ENCODE measurements at regions not wholly inside any gene's neighbourhood (a gene's known extent, or its start where the extent isn't known, plus 50 kb on each side); places are given as distances from the start of the nearest gene placed in this dataset.
"Not testable (repeated sequence)": the region's sequence is repeated elsewhere in the genome, so short reads cannot be mapped to it uniquely, and the experiment has no call there.

GRCh38 chr16:87156195-87156594, 161.0 kb downstream of the C16orf95 start:
- ATAC-seq (no peak), DNase-seq (no peak)
- Histone ChIP-seq H3K4me3 (no peak overlapping the region), H3K4me1 (no peaks in the 10 kb centered on the region), H3K36me3 (ENCODE audit: insufficient read depth in 1 of 2, low read depth in 1 of 2) (no peaks in the 10 kb centered on the region), H3K27ac (no peak overlapping the region), H3K27me3 (ENCODE audit: insufficient read depth in 3 of 3, low read length in 2 of 3) (no peaks in the 10 kb centered on the region), H3K9me3 (no peaks in the 10 kb centered on the region)
- 77 to 82% (median 82%) methylated on average over 3 of the region's 3 CpGs for WGBS, 3 donors
- intact Hi-C loops (cut with DNase I) = no loop called here
- no peak for TF ChIP-seq CTCF (IDR thresholded peaks at IDR 0.05)

GRCh38 chr16:87160234-87160636, 157.0 kb downstream of the C16orf95 start:
- intact Hi-C loops (cut with DNase I) = no loop called here
- Histone ChIP-seq H3K27ac (no peak overlapping the region), H3K36me3 (ENCODE audit: insufficient read depth in 1 of 2, low read depth in 1 of 2) (no peaks in the 10 kb centered on the region), H3K27me3 (ENCODE audit: insufficient read depth in 3 of 3, low read length in 2 of 3) (no peaks in the 10 kb centered on the region), H3K4me1 (no peaks in the 10 kb centered on the region), H3K9me3 (no peaks in the 10 kb centered on the region), H3K4me3 (no peak overlapping the region)
- DNase-seq = no peak
- WGBS, 3 donors = 41 to 49% (median 42%) methylated on average over 15 of the region's 15 CpGs
- no peak for ATAC-seq
- TF ChIP-seq CTCF (IDR thresholded peaks at IDR 0.05) = no peak

DNA sequence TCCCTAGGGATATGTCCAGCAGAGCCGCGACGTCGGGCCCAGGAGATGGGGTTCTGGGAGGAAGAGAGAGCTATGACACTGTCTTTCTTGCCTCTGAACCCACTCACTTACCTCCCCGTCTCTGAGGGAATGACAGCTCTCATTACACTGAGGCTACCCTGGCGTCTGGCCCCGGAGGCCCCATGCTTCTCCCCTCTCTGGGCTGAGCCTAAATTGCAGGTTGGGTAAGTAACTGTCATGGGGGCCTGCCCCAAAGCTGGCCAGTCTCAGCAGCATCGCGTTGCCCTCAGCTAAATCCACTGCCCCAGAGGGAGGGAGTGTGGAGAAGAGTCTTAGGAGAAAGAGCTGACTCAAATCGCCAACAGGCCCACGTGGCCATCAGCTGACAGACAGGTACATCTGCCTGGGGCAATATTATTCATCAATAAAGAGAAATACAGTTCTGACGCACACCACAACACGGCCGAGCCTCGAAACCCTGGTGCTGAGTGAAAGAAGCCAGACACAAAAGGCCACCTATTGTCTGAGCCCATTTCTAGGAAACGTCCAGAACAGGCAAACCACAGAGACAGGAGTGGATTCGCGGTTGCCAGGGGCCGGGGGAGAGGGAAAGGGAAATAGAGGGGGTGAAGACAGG, 156.4 kb downstream of the C16orf95 start:
- TF ChIP-seq CTCF (IDR thresholded peaks at IDR 0.05) = no peak
- 57 to 59% (median 59%) methylated on average over 19 of the region's 19 CpGs for WGBS, 3 donors
- no peaks in the 10 kb centered on the region for H3K4me1 ChIP-seq
- no peak overlapping the region for H3K27ac ChIP-seq
- no peaks in the 10 kb centered on the region for H3K9me3 ChIP-seq
- ATAC-seq (no peak), DNase-seq (no peak)
- no peaks in the 10 kb centered on the region for H3K27me3 ChIP-seq (ENCODE audit: insufficient read depth in 3 of 3, low read length in 2 of 3)
- H3K36me3 ChIP-seq (ENCODE audit: insufficient read depth in 1 of 2, low read depth in 1 of 2) = no peaks in the 10 kb centered on the region
- intact Hi-C loops (cut with DNase I) = no loop called here
- H3K4me3 ChIP-seq = no peak overlapping the region

GRCh38 chr16:87161410-87161809, 155.8 kb downstream of the C16orf95 start:
- 86 to 91% (median 89%) methylated on average over 7 of the region's 7 CpGs for WGBS, 3 donors
- intact Hi-C loops (cut with DNase I); DNase-seq; H3K27me3 ChIP-seq (ENCODE audit: insufficient read depth in 3 of 3, low read length in 2 of 3); ATAC-seq; H3K4me1 ChIP-seq; H3K9me3 ChIP-seq; H3K36me3 ChIP-seq (ENCODE audit: insufficient read depth in 1 of 2, low read depth in 1 of 2); H3K27ac ChIP-seq; H3K4me3 ChIP-seq: not testable (repeated sequence)

DNA sequence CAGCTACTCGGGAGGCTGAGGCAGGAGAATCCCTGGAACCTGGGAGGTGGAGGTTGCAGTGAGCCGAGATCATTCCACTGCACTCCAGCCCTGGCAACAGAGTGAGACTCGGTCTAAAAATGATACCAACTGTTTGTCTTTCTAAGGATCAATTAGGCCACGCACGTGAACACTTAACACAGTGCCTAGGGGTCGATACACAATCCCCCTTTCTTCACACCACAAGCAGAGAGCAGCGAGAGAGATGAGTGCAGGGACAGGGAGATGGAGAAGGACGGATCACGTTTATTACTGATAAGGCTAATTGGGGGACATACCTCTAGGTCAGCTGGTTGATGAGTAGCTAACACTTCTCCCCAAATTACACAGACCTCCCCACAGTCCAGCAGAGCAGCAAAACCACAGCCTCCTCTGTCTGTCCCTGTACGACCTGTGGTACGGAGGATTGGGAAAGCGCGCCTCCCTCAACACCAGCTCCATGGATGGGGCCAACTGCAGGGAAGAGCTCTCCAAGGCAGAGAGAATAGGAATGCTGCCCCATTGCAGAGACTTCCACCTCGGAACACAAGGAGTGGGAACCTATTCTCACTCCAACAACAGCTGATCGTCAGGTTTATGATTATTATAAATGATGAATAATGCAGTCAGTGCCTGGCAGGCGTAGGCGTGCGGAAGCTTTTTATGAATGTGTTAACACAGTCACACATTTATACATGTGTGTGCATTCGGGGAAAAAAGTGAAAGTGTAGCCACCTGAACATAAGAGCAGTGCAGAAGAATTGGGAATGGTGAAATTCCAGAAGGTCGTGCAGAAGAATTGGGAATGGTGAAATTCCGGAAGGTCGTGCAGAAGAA, 155.1 kb downstream of the C16orf95 start:
- no peaks in the 10 kb centered on the region for H3K27me3 ChIP-seq (ENCODE audit: insufficient read depth in 3 of 3, low read length in 2 of 3)
- H3K27ac ChIP-seq = no peak overlapping the region
- H3K9me3 ChIP-seq = no peaks in the 10 kb centered on the region
- DNase-seq = no peak
- H3K36me3 ChIP-seq (ENCODE audit: insufficient read depth in 1 of 2, low read depth in 1 of 2) = no peaks in the 10 kb centered on the region
- no peaks in the 10 kb centered on the region for H3K4me1 ChIP-seq
- 79 to 81% (median 80%) methylated on average over 22 of the region's 22 CpGs for WGBS, 3 donors
- no peak for ATAC-seq
- TF ChIP-seq CTCF (IDR thresholded peaks at IDR 0.05) = no peak
- intact Hi-C loops (cut with DNase I) = no loop called here
- no peak overlapping the region for H3K4me3 ChIP-seq

DNA sequence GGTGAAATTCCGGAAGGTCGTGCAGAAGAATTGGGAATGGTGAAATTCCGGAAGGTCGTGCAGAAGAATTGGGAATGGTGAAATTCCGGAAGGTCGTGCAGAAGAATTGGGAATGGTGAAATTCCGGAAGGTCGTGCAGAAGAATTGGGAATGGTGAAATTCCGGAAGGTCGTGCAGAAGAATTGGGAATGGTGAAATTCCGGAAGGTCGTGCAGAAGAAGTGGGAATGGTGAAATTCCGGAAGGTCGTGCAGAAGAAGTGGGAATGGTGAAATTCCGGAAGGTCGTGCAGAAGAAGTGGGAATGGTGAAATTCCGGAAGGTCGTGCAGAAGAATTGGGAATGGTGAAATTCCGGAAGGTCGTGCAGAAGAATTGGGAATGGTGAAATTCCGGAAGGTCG, 154.4 kb downstream of the C16orf95 start:
- H3K4me1 ChIP-seq; H3K27ac ChIP-seq; H3K9me3 ChIP-seq; H3K27me3 ChIP-seq (ENCODE audit: insufficient read depth in 3 of 3, low read length in 2 of 3); DNase-seq; intact Hi-C loops (cut with DNase I); ATAC-seq; H3K36me3 ChIP-seq (ENCODE audit: insufficient read depth in 1 of 2, low read depth in 1 of 2); H3K4me3 ChIP-seq: not testable (repeated sequence)
- WGBS, 3 donors = 93 to 96% (median 94%) methylated on average over 14 to 16 of the region's 22 CpGs

All from psoas muscle (tissue), 7 donors.